AG09309 (cell line): ENCODE measurements at regions not wholly inside any gene's neighbourhood (a gene's known extent, or its start where the extent isn't known, plus 50 kb on each side); places are given as distances from the start of the nearest gene placed in this dataset.

Source experiments
- DNase-seq: peaks from one replicate; pipeline ENCODE4 v3.0.0-alpha.2; 2010; ENCODE audit warnings: low read depth
- H3K4me3 ChIP-seq: 2 replicates; pipeline ENCODE4 v1.5.1; 2011; ENCODE audit warnings: mild to moderate bottlenecking, low read depth, low read length, moderate library complexity; ENCODE audit not compliant: control insufficient read depth
- CTCF ChIP-seq: IDR thresholded peaks from 2 replicates; pipeline ENCODE4 v1.5.1; 2011; ENCODE audit warnings: mild to moderate bottlenecking, low read depth, low read length, inconsistent platforms; ENCODE audit not compliant: insufficient read depth, control insufficient read depth; ENCODE audit errors: missing control alignments

- H3K4me3 ChIP-seq = no peak overlapping the region
- no peak for TF ChIP-seq CTCF
- no peak for DNase-seq
These were observed 349.9 kb downstream of the TSN start for GRCh38 chr2:122105171-122105876.

GRCh38 chr2:122105877-122106206 lies 350.4 kb downstream of the TSN start:
- no peak for DNase-seq
- H3K4me3 ChIP-seq = no peak overlapping the region
- TF ChIP-seq CTCF = no peak

- H3K4me3 ChIP-seq = no peak overlapping the region
- DNase-seq = no peak
- TF ChIP-seq CTCF = no peak
These were observed 352.7 kb downstream of the TSN start for GRCh38 chr2:122108186-122108585.

GRCh38 chr2:122112216-122113005 lies 357.0 kb downstream of the TSN start:
- no peak for TF ChIP-seq CTCF
- no peak overlapping the region for H3K4me3 ChIP-seq
- DNase-seq = no peak

GRCh38 chr2:122114421-122114820 lies 359.0 kb downstream of the TSN start:
- no peak for DNase-seq
- no peak overlapping the region for H3K4me3 ChIP-seq
- no peak for TF ChIP-seq CTCF

GRCh38 chr2:122117371-122117770 lies 361.9 kb downstream of the TSN start:
- TF ChIP-seq CTCF = no peak
- no peak overlapping the region for H3K4me3 ChIP-seq
- no peak for DNase-seq
